Vagina (tissue), 2 donors: ENCODE measurements at regions not wholly inside any gene's neighbourhood (a gene's known extent, or its start where the extent isn't known, plus 50 kb on each side); places are given as distances from the start of the nearest gene placed in this dataset.

Experiments used
- CTCF ChIP-seq, 3 experiments: fragments of 450-650 bp in 2 of 3; fragments of 200-600 bp in 1 of 3; sonication (generic) in 1 of 3; IDR thresholded peaks; one replicate each; pipeline ENCODE4 v1.5.1; 2017 to 2019; ENCODE audit warnings: antibody characterized with exemption in 3 of 3, mild to moderate bottlenecking in 2 of 3, moderate library complexity in 2 of 3
- POLR2A ChIP-seq, 2 donors: fragments of 450-650 bp; IDR thresholded peaks; one replicate each; pipeline ENCODE4 v1.6.1; 2017; ENCODE audit warnings: antibody characterized with exemption in 2 of 2, mild to moderate bottlenecking in 2 of 2, moderate library complexity in 2 of 2

- TF ChIP-seq CTCF (IDR thresholded peaks at IDR 0.05) (no peak), POLR2A (IDR thresholded peaks at IDR 0.05) (no peak)
Measured at GRCh38 chr3:194944526-194944925, 258.8 kb downstream of the FAM43A start.
